WERI-Rb-1 (cell line): ENCODE measurements at regions not wholly inside any gene's neighbourhood (a gene's known extent, or its start where the extent isn't known, plus 50 kb on each side); places are given as distances from the start of the nearest gene placed in this dataset.
A peak's percentile ranks its signal among the peaks of the same experiment; 100 is the strongest.

ENCODE experiments used
- DNase-seq: peaks from one replicate; pipeline ENCODE4 v3.0.0-alpha.2; 2020
- H3K27ac ChIP-seq: fragments of 250-450 bp; sonication (Bioruptor Pico); 2 replicates; pipeline ENCODE4 v1.5.1; 2020; ENCODE audit warnings: mild to moderate bottlenecking, moderate library complexity
- H3K27me3 ChIP-seq: fragments of 250-450 bp; sonication (Bioruptor Pico); 2 replicates; pipeline ENCODE4 v1.5.1; 2021; ENCODE audit warnings: mild to moderate bottlenecking, low read depth, moderate library complexity; ENCODE audit not compliant: insufficient read depth, severe bottlenecking
- H3K36me3 ChIP-seq: fragments of 250-450 bp; sonication (Bioruptor Pico); 2 replicates; pipeline ENCODE4 v1.5.1; 2020; ENCODE audit warnings: mild to moderate bottlenecking, moderate library complexity
- H3K4me3 ChIP-seq: 2 replicates; pipeline ENCODE4 v1.5.1; 2011; ENCODE audit warnings: low read depth, mild to moderate bottlenecking, control low read depth, low read length
- H3K9me3 ChIP-seq: fragments of 250-450 bp; sonication (Bioruptor Pico); 2 replicates; pipeline ENCODE4 v1.5.1; 2021; ENCODE audit warnings: mild to moderate bottlenecking, moderate library complexity; ENCODE audit not compliant: severe bottlenecking
- CTCF ChIP-seq: IDR thresholded peaks from 2 replicates; pipeline ENCODE4 v1.5.1; 2011; ENCODE audit warnings: low read depth, mild to moderate bottlenecking, control low read depth, inconsistent platforms, low read length

- no peaks in the 10 kb centered on the region for H3K27me3 ChIP-seq
- H3K9me3 ChIP-seq = peaks cover 11% of the 10 kb centered on the region
- no peak overlapping the region for H3K4me3 ChIP-seq
- H3K36me3 ChIP-seq = no peaks in the 10 kb centered on the region
- no peak for TF ChIP-seq CTCF
- H3K27ac ChIP-seq = no peak overlapping the region
- DNase-seq = peak; percentile 73
These were observed 193.1 kb downstream of the ZIC5 start for GRCh38 chr13:99778500-99778899.

- Histone ChIP-seq H3K9me3 (peaks cover 8% of the 10 kb centered on the region), H3K27me3 (no peaks in the 10 kb centered on the region), H3K4me3 (no peak overlapping the region), H3K36me3 (no peaks in the 10 kb centered on the region), H3K27ac (no peak overlapping the region)
- DNase-seq = no peak
- no peak for TF ChIP-seq CTCF
These were observed 193.7 kb downstream of the ZIC5 start for GRCh38 chr13:99777873-99778272.

GRCh38 chr13:99774644-99775043 lies 196.9 kb downstream of the ZIC5 start:
- Histone ChIP-seq H3K27me3 (no peaks in the 10 kb centered on the region), H3K9me3 (no peaks in the 10 kb centered on the region), H3K36me3 (no peaks in the 10 kb centered on the region), H3K27ac (no peak overlapping the region), H3K4me3 (no peak overlapping the region)
- no peak for DNase-seq
- TF ChIP-seq CTCF = no peak

GRCh38 chr13:99768986-99769385 lies 202.6 kb downstream of the ZIC5 start:
- H3K27me3 ChIP-seq = no peaks in the 10 kb centered on the region
- H3K27ac ChIP-seq = no peak overlapping the region
- TF ChIP-seq CTCF = no peak
- H3K9me3 ChIP-seq = peaks cover 2% of the 10 kb centered on the region
- no peak overlapping the region for H3K4me3 ChIP-seq
- H3K36me3 ChIP-seq = no peaks in the 10 kb centered on the region
- DNase-seq = no peak

GRCh38 chr13:99766641-99767045 lies 204.9 kb downstream of the ZIC5 start:
- TF ChIP-seq CTCF = peak; percentile 84

GRCh38 chr13:99765869-99766268 lies 205.7 kb downstream of the ZIC5 start:
- H3K4me3 ChIP-seq = no peak overlapping the region
- H3K27me3 ChIP-seq = no peaks in the 10 kb centered on the region
- H3K27ac ChIP-seq = no peak overlapping the region
- DNase-seq = no peak
- H3K9me3 ChIP-seq = peaks cover 2% of the 10 kb centered on the region
- H3K36me3 ChIP-seq = no peaks in the 10 kb centered on the region
- no peak for TF ChIP-seq CTCF

More at GRCh38 chr13:99766641-99767045, 204.9 kb downstream of the ZIC5 start:
- H3K27me3 ChIP-seq = no peaks in the 10 kb centered on the region
- DNase-seq = peak; percentile 60
- no peaks in the 10 kb centered on the region for H3K36me3 ChIP-seq
- no peak overlapping the region for H3K4me3 ChIP-seq
- peaks cover 2% of the 10 kb centered on the region for H3K9me3 ChIP-seq
- no peak overlapping the region for H3K27ac ChIP-seq
